ENCODE measurements at regions not wholly inside any gene's neighbourhood (a gene's known extent, or its start where the extent isn't known, plus 50 kb on each side); places are given as distances from the start of the nearest gene placed in this dataset.
"Not testable (repeated sequence)": the region's sequence is repeated elsewhere in the genome, so short reads cannot be mapped to it uniquely, and the experiment has no call there.

DNA sequence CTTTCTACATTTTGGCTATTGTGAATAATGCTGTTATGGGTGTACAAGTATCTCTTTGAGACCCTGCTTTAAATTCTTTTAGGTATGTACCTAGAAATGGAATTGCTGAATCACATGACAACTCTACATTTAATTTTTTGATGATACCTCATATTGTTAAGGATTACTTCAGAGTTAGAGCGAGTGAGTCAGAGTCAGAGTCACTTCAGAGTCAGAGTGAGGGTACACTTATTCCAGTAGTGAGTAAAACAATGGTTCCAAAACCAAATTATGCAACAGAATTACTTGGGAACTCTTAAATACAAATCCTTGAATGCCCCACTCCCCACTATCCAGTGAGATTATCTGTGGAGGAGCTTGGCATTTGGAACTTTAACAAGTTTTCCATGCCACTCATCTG lies 50.3 kb upstream of the SNRK start:
- no peak for DNase-seq (ENCODE audit: low spot score)

DNA sequence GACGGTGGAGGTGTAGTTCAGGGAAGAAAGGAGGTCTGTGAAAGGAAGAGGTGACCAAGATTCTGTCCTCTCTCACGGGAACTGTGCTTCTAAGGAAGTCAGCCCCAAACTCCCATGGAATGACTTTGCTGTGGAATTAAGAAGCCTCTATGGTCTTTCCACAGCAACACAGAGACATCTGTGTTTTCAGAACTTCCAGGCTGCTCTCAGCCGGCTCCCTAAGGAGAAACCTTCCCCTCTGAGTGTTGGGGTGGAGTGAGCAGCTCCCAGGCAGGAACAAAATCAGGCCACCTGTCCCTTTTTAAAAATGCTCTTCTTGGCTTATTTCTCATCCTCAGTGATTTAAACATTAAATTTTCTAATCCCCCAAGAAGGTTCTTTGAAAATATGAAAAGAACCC lies 53.3 kb upstream of the SNRK start:
- no peak for DNase-seq (ENCODE audit: low spot score)

DNA sequence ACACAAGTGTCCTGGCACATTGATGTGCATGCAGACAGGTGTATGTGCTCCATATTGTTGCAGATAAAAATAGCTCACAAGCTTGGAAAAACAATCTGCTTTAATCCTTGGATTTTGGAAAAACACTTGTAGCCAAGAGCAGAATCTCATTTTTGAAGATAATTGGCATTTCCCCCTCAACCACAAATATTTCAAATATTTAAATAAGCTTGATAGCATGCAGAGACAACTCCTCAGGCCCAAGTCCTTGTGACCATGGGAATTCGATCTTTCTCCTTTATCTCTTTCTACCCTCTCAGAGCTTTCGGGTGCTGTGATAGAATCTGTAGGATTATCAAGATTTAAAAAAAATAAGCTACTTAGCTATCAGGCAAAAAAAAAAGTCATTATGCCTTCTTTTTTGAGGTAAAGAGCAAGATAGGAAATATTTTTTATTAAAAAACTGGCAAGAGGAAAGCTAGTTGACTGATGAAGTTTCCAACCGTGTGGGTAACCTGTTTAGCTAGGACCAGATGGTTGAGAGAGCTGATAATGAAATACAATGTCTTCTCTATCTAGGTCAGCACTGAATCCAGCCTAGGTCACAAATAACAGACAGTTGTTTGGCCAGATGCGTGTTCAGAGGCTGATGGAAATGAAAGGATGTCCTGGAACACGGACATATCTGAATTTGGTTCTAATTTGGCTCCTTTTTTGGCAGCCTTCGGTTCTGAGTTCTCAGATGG lies 54.9 kb upstream of the SNRK start:
- no peak for DNase-seq (ENCODE audit: low spot score)

DNA sequence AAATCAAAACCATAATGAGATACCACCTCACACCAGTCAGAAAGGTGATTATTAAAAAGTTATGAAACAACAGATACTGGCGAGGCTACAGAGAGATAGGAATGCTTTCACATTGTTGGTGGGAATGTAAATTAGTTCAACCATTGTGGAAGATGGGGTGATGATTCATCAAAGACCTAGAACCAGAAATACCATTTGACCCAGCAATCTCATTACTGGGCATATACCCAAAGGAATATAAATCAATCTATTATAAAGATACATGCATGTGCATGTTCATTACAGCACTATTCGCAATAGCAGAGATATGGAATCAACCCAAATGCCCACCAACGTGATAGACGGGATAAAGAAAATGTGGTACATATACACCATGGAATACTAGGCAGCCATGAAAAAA lies 56.5 kb upstream of the SNRK start:
- not testable (repeated sequence) for DNase-seq (ENCODE audit: low spot score)

DNA sequence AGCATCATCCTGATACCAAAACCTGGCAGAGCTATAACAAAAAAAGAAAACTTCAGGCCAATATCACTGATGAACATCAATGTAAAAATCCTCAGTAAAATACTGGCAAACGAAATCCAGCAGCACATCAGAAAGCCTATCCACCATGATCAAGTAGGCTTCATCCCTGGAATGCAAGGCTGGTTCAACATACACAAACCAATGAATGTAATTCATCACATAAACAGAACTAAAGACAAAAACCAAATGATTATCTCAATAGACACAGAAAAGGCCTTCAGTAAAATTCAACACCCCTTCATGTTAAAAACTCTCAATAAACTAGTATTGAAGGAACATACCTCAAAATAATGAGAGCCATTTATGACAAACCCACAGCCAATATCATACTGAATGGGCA lies 58.7 kb upstream of the SNRK start:
- not testable (repeated sequence) for DNase-seq (ENCODE audit: low spot score)

DNA sequence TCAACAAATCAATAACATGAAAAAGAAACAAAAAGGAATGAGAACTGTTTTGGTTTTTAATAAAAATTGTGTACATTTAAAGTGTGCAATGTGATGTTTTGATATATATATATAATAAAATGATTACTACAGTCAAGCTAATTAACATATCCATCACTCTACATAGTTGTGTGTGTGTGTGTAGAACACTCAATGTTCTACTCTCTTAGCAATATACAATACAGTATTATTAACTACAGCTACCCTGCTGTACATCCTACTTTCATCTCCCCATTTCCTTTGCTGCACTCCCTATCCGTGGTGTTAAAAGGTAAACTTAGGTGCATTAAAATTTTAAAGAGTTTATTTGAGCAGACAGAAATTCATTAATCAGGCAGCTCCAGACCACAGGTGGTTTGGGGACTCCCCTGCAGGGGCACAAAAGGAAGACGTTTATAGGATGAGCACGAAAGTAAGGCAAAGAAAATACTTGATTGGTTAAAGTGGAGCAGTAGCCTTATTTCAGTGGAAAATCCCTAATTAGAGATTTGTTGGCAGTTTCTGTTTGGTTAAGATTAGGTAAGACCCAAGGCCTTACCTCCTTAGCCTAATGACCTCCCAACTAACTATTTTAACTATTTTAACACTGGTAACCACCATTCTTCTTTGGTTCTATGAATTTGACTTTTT lies 61.8 kb upstream of the SNRK start:
- DNase-seq (ENCODE audit: low spot score) = no peak

DNA sequence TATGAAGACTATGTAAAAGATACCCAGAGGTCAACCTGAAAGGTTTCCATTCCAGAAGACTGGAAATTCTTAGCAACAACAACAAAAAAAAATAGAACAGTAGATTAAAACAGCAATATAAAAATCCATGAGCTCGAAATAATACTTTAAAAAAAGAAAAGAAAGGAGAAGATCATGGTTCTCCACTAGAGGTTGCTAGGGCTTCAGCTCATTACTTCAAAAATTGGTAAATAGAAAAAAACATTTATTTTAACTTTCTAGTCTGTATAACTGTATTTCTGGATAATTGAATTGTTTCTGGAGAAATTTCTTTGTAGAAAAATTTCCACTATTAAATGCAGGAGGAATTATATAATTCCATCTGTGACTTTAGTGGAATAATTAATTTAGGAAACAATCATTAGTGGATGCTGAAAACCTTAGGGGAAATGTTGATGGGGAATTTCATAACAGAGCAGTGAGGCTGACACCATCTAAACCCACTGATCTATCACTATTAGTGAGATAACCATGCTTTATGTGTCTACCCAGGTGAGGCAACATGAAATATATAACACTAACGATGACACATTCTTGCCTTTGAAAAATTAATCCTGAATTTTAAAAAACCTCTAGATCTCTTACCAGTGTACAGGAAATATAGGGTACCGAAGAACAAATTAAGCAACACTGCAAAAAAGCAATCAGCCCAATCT lies 62.5 kb upstream of the SNRK start:
- DNase-seq (ENCODE audit: low spot score) = no peak

DNA sequence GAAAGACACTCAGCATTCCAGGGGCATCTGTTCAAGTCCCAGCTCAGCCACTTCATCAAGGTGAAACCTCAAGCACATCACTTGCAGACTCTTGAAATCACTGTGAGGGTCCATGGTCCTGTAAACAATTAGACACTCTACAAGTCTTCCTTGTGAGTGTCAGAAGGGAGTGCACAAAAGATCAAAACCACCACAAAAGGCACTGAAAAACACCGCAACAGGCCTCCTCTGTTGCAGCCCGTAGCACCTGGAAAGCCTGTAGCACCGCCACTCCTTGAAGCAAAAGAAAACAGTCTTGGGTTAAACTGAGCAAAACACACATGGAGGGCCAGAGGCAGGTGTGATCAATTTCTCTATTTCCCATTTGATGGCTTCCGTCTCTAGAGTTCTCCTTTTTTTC lies 63.8 kb upstream of the SNRK start:
- no peak for DNase-seq (ENCODE audit: low spot score)

DNA sequence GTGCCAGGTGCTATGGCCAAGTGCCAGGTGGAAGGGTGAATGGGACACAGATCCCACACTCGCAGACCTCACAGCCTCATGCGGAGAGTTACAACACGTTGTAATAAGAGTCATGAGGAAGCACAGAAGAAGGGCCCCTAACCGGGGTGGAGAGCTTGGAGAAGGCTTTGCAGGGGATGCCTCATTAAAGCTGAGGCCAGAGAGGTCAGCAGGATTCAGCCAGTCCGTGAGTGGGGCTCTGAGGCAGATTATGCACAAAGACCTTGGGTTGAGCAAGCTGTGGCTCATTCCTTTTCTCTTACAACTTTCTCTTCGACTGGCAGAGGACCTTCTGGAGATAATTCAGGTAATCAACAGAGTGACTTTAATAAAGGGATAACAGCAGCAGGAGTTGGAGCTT lies 65.3 kb upstream of the SNRK start:
- DNase-seq (ENCODE audit: low spot score) = no peak

DNA sequence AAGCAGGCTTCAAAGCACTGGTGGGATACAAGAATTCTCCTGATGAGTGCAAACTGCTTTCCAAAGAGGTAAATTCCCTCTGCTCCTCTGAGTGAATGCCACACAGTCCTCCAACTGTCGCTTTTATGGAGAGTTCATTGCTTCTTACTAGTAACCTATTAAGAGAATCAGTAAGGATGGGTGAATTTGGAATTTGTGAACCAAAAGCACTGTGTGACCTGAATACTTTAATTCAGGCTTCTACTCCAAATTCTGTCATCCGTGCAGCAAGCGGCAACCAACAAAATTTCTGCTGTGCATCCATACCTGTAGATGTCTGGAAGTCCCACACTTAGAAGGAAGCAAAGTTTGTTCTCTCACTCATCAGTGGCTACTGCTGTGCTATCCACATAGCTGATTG lies 66.7 kb upstream of the SNRK start:
- no peak for DNase-seq (ENCODE audit: low spot score)

DNA sequence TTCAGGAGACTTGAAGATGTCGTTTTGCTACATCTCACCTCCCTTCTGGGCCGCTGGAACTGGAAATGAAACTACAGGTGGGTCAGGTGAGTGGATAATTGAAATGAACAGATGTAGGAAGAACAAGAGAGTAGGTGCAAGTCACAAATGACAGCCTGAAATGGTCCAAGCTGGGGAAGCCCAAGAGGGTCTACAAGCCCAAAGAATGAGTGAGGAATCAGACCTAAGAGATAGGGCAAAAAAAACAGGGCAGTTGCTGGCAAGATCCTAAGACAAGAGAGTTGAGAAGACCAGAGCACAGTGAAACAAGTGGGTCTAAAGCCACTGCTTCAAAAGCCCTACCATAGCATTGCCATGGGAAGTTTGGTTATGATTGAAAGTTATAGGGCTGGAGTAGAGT lies 67.4 kb upstream of the SNRK start:
- DNase-seq (ENCODE audit: low spot score) = no peak

DNA sequence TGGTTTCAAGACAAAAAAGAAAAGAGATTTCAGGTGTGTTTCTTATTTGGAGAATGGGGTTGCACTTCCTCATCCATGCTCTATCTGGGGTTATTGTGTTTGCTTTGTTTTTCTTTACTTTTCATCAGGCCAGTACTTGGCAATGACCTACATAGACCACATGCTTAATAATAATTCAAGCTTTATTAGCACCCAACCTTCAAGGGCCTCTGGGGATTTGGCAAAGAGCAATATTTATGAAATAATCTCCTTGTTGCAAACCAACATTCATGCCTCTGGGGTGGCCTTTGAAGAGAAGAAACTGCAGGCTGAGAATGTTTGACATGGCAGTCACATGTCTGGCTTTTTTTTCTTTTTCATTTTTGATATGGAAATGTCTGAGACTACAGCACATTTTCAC lies 68.2 kb upstream of the SNRK start:
- DNase-seq (ENCODE audit: low spot score) = no peak

DNA sequence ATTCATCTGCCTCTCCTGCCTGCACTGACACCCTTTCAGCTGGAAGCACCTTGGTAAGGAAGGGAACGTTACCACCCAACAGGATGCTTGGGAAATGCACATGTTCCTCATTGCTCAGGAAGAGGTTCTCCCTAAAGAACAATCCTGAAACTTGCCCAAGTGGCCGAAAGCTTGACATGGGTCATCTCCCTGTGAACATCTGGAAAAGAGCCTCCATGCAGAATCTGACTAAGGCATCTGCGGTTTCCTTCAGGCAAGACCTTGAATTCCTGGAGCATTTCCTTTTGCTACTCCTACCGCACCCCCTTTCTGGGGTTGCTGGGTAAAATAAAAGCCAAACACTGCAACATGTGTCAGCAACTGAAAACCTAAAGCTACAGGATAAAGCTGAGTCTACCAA lies 68.7 kb upstream of the SNRK start:
- no peak for DNase-seq (ENCODE audit: low spot score)

DNA sequence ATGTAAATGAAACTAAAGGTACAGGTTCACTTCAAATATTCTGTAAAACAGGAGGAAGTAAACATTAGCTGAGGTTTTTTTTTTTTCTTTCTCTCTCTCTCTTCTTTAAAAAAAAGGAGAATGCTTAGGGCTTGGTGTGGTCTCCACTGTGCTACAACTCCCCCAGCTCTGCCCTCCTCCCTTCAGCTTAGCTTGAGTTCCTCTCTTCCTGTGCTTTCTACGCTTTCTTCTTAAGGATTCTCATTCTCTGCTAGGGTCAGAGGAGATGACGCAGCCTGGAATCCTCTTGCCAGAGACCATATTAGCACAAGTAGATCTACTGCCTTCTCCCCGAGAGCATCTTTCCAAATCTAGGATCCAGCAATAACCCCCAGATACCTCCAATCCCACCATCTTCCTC lies 69.1 kb upstream of the SNRK start:
- DNase-seq (ENCODE audit: low spot score) = no peak

DNA sequence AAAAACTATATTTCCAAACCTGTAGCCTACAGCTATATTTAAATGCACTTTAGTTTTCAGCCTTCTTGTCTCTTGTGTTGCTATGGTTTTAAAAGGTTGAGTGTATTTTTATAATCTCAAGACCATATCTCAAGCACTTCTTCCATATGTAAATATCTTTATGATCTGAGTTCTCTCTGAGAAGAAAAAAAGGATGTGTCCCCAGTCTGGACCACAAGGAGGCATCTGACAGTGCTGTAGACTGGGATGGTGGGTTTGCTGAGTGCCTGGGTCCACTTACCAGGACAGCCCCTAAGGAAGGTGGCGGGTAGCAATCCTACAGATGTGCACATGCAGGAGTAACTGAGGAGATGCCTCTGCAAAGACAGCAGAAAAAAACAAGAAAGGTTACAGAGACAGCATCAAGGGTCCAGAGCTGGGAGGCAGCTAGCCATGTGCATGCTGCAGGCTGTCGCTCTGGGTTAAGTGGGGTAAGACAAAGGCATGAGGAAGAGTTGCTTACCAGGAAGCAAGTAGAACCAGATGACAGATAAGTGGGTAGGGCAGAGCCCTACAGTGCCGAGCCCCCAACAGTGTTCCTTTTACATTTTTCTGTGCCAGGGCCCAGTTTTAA lies 70.6 kb upstream of the SNRK start:
- DNase-seq (ENCODE audit: low spot score) = no peak

DNA sequence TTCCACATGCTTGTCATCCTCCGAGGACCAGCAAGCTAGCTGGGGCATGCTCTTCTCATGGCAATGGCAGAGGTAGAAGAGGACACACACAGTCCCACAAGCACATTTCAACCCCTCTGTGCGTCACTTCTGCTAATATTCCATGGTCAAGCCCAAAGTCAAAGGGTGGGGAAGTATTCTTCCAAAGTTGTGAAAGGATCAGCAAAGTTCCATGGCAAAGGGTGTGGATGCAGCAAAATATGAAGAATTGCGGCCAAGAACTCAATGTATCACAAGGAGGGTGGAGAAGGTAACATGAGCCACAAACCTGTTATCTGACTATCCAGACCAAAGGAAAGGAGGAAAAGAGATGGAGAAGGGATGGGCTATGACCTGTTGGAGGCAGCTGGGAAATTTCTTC lies 71.2 kb upstream of the SNRK start:
- no peak for DNase-seq (ENCODE audit: low spot score)

DNA sequence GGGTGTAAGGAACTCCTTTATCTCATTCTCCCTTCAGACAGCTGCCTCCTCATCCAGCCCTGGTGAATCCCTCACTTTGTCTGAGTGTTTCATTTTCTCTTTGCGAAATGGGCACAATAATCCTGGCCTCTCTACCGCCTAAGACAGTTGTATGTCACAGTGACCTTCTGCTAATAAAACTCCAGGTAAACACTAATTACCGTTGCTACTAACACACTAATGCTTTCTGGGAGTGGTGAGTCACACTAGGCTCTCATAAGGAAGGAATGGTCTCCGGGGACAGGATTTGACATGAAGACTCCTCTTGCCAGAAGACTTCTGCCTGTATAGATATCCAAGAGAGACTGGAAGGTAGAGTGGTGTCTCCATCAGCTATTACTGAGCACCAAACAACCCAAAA lies 71.7 kb upstream of the SNRK start:
- no peak for DNase-seq (ENCODE audit: low spot score)

DNA sequence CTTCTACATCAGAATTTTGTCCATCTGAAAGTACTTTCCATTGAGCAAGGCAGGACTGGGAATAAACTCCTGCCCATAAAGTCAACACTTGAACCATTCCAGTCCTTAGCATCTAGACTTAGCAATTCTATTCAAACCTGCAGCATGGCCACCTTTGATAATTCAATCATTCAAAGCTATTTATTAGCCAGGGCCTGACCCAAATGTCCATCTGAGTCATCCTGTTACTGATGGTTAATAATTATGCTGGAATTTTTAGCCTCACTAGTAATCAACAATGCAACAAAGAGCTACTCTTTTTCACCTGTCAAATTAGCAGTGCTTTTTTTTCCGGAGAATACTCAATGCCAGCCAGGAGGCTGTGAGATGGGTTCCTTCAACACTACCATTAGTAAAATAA lies 72.7 kb upstream of the SNRK start:
- DNase-seq (ENCODE audit: low spot score) = no peak

DNA sequence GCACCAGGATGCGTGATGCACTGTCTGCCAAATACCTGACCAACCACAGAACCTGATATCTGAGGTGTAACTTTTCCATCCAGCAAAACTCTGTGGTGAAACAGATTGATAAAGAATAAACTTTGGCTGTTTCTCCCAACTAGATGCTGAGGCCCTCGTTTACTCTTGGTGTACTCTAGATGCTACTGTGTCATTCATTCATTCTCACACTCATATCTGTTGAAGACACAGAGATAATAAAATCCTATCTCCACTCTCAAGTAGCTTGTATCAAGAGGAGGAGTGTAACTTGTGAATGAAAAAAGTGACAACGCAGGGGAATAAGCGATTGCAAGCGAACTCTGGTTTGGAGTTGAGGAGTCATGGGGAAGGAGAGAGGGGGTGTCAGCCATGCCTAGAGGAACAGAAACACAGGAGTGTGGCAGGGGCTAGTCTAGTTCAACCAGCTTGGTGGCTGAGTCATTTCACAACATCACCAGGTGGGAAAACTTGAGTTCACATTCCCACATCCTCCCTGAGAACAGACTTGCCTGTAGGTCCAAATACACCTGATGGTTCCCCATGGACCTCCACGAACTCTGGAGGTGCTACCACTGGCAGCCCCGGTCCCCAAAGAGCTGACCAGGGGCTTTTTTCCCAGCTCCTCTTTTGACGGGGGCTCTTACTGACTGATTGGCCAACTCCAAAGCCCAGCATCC lies 73.3 kb upstream of the SNRK start:
- no peak for DNase-seq (ENCODE audit: low spot score)

DNA sequence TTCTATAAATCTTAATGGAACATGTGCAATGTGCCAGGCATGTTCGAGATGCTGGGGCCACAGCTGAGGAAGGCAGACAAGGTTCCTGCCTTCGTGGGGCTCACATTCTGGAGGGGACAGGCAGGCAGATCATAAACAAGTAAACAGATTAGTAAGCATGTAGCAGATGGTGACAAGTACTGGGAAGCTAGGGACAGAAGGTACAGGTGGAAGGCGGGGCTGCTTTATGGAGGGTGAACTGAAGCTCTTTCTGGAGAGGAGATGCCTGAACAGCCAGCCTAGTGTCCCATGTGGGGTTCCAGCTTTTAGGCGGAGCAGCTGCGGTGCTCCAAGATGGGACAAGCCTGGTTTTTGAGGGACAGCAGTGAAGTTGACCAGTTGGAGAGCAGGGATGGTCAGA lies 74.7 kb upstream of the SNRK start:
- no peak for DNase-seq (ENCODE audit: low spot score)

DNA sequence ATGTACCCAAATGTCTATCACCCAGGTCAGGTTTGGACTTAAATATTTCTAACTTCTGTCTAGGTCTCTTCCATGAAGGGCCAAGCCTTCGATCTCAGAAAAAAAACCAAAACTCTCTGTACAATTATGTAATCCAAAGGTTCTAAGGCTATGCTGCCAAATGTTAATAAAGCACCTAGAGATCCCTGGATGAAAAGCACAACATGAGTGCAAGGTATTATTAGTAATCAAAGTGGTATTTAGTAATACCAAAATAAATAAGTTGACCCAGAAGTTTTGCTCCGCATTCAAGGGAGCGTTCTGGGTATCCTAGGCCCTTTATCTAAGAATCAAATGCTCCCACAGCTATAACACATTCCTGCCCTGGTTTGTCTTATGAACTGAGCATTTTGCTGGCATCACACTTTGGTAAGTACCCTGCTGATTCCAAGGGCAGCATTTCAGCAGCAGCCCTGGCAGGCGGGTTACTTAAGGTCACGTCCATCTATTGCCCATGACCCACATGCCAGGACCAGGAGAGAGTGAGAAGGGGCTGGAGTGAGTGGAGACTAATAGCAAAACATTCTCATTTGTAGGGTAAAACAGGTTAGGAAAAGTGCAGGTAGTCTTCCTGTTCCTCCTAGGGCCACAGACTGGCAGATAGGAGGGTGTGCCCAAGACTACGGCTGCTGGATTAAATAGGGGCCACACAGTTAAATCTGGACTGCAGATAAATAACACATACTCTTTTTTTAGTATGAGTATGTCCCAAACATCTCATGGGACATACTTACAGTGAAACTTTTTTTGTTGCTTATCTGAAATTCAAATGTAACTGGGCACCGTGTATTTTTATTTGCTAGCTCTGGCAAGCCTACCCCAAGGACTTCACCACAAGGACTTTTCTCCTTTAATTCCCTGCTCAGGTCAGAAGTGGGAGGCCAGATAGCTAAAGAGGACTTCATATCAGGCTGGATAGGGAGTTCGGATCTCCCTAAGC lies 76.0 kb upstream of the SNRK start:
- no peak for DNase-seq (ENCODE audit: low spot score)

Measured in umbilical cord (tissue), 1 donor.